ENCODE measurements at regions not wholly inside any gene's neighbourhood (a gene's known extent, or its start where the extent isn't known, plus 50 kb on each side); places are given as distances from the start of the nearest gene placed in this dataset.

GRCh38 chrY:8393246-8393645, 944.0 kb upstream of the TSPY4 start:
- peak; percentile 10 for DNase-seq (ENCODE audit: low spot score)

GRCh38 chrY:8422906-8423305, 914.4 kb upstream of the TSPY4 start:
- DNase-seq (ENCODE audit: low spot score): no peak

- no peak for DNase-seq (ENCODE audit: low spot score)
Measured at GRCh38 chrY:8426433-8426832, 910.8 kb upstream of the TSPY4 start.

- DNase-seq (ENCODE audit: low spot score): no peak
Measured at GRCh38 chrY:8437510-8437909, 899.8 kb upstream of the TSPY4 start.

GRCh38 chrY:8442097-8442496, 895.2 kb upstream of the TSPY4 start:
- no peak for DNase-seq (ENCODE audit: low spot score)

- DNase-seq (ENCODE audit: low spot score): no peak
Measured at GRCh38 chrY:8452963-8453362, 884.3 kb upstream of the TSPY4 start.

GRCh38 chrY:8466813-8467212, 870.5 kb upstream of the TSPY4 start:
- no peak for DNase-seq (ENCODE audit: low spot score)

GRCh38 chrY:8470249-8470648, 867.0 kb upstream of the TSPY4 start:
- DNase-seq (ENCODE audit: low spot score): no peak

- DNase-seq (ENCODE audit: low spot score): no peak
Measured at GRCh38 chrY:8479141-8479540, 858.1 kb upstream of the TSPY4 start.

- no peak for DNase-seq (ENCODE audit: low spot score)
Measured at GRCh38 chrY:8488955-8489354, 848.3 kb upstream of the TSPY4 start.

GRCh38 chrY:8489880-8490630, 847.2 kb upstream of the TSPY4 start:
- no peak for DNase-seq (ENCODE audit: low spot score)

- no peak for DNase-seq (ENCODE audit: low spot score)
Measured at GRCh38 chrY:8494396-8494795, 842.9 kb upstream of the TSPY4 start.

GRCh38 chrY:8495243-8495642, 842.0 kb upstream of the TSPY4 start:
- no peak for DNase-seq (ENCODE audit: low spot score)

GRCh38 chrY:8500888-8501287, 836.4 kb upstream of the TSPY4 start:
- no peak for DNase-seq (ENCODE audit: low spot score)

- DNase-seq (ENCODE audit: low spot score): no peak
Measured at GRCh38 chrY:8533468-8533867, 803.8 kb upstream of the TSPY4 start.

- no peak for DNase-seq (ENCODE audit: low spot score)
Measured at GRCh38 chrY:8535704-8536103, 801.6 kb upstream of the TSPY4 start.

- DNase-seq (ENCODE audit: low spot score): no peak
Measured at GRCh38 chrY:8536277-8536676, 801.0 kb upstream of the TSPY4 start.

- no peak for DNase-seq (ENCODE audit: low spot score)
Measured at GRCh38 chrY:8541306-8541705, 796.0 kb upstream of the TSPY4 start.

GRCh38 chrY:8544715-8545114, 792.5 kb upstream of the TSPY4 start:
- DNase-seq (ENCODE audit: low spot score): no peak

GRCh38 chrY:8547931-8548330, 789.3 kb upstream of the TSPY4 start:
- DNase-seq (ENCODE audit: low spot score): no peak

GRCh38 chrY:8551323-8551722, 785.9 kb upstream of the TSPY4 start:
- peak; percentile 4 for DNase-seq (ENCODE audit: low spot score)

GRCh38 chrY:8552168-8552805, 785.0 kb upstream of the TSPY4 start:
- no peak for DNase-seq (ENCODE audit: low spot score)

- no peak for DNase-seq (ENCODE audit: low spot score)
Measured at GRCh38 chrY:8553614-8554013, 783.6 kb upstream of the TSPY4 start.

GRCh38 chrY:8561385-8561784, 775.9 kb upstream of the TSPY4 start:
- no peak for DNase-seq (ENCODE audit: low spot score)
